AML-193 (cell line): ENCODE measurements at regions not wholly inside any gene's neighbourhood (a gene's known extent, or its start where the extent isn't known, plus 50 kb on each side); places are given as distances from the start of the nearest gene placed in this dataset.
"Not testable (repeated sequence)": the region's sequence is repeated elsewhere in the genome, so short reads cannot be mapped to it uniquely, and the experiment has no call there.

ENCODE experiments used
- DNase-seq, 2 experiments: peaks; one replicate each; lab custom pipeline; 2025; lab: John Stamatoyannopoulos, UW

GRCh38 chr7:119708891-119709290 is 564.1 kb upstream of the KCND2 start:
- DNase-seq, result no peak

- DNase-seq, result no peak
These were observed 561.9 kb upstream of the KCND2 start for GRCh38 chr7:119711104-119711503.

- no peak for DNase-seq
These were observed 560.0 kb upstream of the KCND2 start for GRCh38 chr7:119712886-119713462.

DNA sequence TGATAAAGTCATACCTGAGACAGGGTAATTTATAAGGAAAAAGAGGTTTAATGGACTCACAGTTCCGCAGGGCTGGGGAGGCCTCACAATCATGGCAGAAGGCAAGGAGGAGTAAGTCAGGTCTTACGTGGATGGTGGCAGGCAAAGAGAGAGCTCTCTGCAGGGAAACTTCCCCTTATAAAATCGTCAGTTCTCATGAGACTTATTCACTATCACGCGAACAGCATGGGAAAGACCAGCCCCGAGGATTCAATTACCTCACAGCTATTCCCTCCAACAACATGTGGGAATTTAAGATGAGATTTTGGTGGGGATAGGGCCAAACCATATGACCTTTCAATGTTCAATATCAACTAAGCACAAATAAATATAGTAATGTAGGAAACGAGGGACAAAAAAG is 559.4 kb upstream of the KCND2 start:
- no peak for DNase-seq

DNA sequence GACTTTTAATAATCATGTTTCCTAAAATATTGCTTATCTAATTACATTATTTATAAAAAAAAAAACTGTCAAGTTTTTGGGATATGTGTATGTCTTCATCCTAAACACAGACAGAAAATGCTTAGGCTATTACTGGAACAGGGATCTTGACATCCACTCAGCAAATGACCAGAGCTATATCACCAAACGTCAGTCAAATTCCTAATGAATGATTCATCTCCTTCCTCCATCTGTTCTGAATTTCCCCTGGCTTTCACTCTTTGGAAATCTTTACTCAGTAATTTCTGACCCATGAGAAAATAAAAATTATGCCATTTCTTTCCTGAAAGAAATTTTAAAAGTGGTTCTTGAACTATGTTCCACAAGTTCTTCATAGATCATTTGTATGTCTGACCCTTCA is 552.4 kb upstream of the KCND2 start:
- no peak for DNase-seq

- DNase-seq, result no peak
These were observed 548.8 kb upstream of the KCND2 start for GRCh38 chr7:119724041-119724792.

- no peak for DNase-seq
These were observed 539.7 kb upstream of the KCND2 start for GRCh38 chr7:119733127-119733879.

GRCh38 chr7:119737390-119737789 is 535.6 kb upstream of the KCND2 start:
- DNase-seq, result no peak

DNA sequence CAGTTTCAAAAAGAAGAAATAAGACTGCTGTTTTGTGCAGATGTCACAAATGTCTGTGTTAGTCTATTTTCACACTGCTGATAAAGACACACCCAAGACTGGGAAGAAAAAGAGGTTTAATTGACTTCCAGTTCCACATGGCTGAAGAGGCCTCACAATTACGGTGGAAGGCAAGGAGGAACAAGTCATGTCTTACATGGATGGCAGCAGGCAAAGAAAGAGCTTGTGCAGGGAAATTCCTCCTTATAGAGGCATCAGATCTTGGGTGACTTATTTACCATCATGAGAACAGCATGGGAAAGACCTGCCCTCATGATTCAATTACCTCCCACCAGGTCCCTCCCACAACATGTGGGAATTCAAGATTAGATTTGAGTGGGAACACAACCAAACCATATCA is 527.7 kb upstream of the KCND2 start:
- DNase-seq, result not testable (repeated sequence)

- DNase-seq, result no peak
These were observed 524.6 kb upstream of the KCND2 start for GRCh38 chr7:119748251-119748860.

- no peak for DNase-seq
These were observed 524.0 kb upstream of the KCND2 start for GRCh38 chr7:119748991-119749390.

GRCh38 chr7:119756687-119757086 is 516.3 kb upstream of the KCND2 start:
- no peak for DNase-seq

- DNase-seq, result no peak
These were observed 514.7 kb upstream of the KCND2 start for GRCh38 chr7:119758254-119758653.

- DNase-seq, result no peak
These were observed 511.2 kb upstream of the KCND2 start for GRCh38 chr7:119761776-119762175.

- DNase-seq, result no peak
These were observed 490.7 kb upstream of the KCND2 start for GRCh38 chr7:119782286-119782685.

GRCh38 chr7:119783799-119784198 is 489.2 kb upstream of the KCND2 start:
- no peak for DNase-seq

DNA sequence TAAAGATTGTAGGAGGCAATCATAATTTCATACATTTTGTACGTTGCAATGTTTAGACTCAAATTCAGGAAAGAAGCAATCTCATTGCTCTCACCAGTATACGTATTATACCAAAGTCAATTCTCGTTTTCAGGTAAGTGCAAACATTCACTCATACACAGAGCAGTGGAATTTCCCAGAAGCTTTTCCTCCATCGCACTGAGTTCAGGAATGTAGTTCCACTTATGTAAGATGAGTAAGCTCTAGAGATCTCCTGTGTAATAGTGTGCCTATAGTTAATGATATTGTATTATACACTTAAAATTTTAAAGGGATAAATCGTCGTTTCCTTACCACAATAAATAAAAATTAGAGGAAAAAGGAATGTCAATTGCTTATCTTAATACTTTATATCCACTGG is 470.8 kb upstream of the KCND2 start:
- DNase-seq, result no peak

- DNase-seq, result no peak
These were observed 447.8 kb upstream of the KCND2 start for GRCh38 chr7:119825091-119825655.

GRCh38 chr7:119826547-119826946 is 446.4 kb upstream of the KCND2 start:
- DNase-seq, result no peak

GRCh38 chr7:119838444-119838843 is 434.5 kb upstream of the KCND2 start:
- no peak for DNase-seq

DNA sequence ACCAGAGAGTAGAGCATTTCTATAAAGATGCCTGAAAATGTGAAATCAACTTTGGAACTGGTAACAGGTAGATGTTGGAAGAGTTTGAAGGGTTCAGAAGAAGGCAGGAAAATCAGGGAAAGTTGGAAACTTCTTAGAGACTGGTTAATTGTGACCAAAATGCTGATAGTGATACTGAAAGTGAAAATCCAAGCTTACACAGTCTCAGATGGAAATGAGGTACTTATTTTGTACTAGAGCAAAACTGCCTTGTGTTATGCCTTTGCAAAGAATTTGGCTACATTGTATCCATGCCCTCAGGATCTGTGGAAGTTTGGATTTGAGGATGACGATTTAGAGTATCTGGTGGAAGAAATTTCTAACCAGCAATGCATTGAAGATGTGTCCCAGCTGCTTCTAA is 430.6 kb upstream of the KCND2 start:
- DNase-seq, result no peak

DNA sequence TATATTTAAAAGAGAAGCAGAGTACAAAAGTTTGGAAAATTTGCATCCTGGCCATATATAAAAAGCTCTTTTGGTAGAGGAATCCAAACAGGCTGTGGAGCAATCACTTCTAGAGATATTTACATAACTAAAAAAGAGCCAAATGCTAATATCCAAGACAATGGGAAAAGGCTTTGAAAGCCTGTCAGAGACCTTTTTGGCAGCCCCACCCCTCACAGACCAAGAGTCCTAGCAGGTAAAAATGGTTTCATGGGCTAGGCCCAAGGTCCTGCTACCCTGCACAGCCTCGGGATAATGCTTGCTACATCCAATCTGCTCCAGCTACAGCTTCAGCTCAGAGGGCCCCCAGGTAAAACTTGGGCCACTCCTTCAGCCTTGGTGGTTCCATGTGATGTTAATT is 430.2 kb upstream of the KCND2 start:
- DNase-seq, result no peak
